NCI-H1694 (cell line): ENCODE measurements at regions not wholly inside any gene's neighbourhood (a gene's known extent, or its start where the extent isn't known, plus 50 kb on each side); places are given as distances from the start of the nearest gene placed in this dataset.
"Not testable (repeated sequence)": the region's sequence is repeated elsewhere in the genome, so short reads cannot be mapped to it uniquely, and the experiment has no call there.

ENCODE experiments used
- DNase-seq: peaks from one replicate; lab custom pipeline; 2025; lab: John Stamatoyannopoulos, UW

DNA sequence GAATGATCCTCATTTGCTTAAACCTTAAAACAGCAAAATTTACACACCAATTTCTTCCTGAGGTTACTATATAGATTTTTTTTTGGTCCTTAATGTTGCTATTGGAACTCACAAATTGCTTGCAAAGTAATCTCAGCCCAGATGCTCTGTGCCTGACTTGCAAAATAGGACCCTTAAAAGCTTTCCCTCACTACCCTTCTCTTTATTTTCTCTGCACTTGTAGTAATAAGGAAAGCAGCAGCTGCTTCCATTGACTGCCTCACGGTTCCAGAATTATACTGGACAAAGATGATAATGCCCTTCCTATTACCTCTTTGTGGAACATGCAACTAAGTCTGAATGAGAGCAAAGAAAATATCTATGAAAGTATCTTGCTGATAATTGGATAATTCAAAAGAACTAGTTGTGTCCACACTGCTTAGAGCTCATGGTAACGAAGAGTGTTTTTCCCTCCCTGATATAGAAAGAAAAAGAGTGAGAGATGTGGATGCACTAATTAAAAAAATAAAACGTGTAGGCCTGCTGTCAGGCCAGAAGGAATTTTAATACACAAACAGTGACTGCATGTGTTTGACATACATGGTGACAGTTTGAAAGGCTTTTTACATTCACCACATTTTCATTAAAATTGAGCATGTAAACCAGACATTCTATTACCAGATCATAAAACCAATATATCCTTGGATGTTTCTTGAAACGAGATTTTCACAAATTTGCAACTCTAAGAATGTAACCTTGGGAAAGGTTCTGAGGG lies 783.1 kb downstream of the GBE1 start:
- no peak for DNase-seq

DNA sequence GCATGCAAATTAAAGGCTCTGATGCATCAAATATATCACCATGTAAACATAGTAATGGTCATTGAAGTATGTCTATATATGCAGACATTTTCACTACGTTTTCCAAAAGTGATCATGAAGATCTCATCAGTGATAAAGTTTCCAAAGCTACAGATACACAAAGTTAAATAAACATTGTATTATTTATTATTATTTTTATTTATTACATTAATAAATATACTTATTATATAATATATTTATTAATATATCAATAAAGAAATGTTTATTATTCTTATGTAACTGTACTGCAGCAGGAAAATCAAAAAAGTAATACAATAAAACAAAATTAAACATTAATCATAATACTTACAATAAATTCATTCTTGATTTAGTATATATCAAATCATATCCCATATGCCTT lies 791.2 kb downstream of the GBE1 start:
- no peak for DNase-seq

DNA sequence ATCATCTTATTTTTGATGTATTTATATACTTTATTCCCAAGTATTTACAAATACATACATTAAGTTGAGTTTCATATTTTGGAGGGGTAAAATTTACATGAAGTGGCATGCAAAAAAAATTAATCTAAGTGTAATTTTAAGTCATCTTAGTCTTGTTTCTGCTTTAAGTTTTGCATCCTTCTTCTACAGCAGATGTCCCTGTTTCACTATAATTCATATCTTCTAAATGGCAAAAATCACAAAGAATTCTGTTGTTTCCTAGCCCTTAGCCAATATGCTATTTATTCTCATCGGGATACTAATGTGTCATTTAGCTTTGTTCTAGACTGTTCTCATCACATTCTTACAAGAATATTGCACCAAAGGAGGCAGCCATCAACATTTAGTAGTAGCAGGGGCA lies 831.9 kb downstream of the GBE1 start:
- DNase-seq: no peak

DNA sequence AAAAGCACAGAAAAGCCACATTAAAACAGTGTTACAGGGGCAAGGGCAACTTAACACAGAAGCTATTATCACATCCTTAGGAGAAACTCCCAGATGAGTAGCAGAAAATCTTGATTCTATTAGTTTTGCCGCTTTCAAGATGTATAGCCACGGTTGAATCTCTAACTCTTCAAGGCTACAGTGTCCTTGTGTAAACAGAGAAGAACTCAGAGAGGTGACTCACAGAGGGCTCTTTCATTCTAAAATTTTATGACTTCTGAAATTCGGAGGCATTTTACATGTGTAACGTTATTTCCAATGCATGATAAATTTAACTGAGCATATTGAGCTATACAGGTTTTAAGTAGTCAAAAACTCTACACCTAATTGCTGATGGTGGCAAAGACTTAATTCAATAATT lies 846.6 kb downstream of the GBE1 start:
- DNase-seq: no peak

DNA sequence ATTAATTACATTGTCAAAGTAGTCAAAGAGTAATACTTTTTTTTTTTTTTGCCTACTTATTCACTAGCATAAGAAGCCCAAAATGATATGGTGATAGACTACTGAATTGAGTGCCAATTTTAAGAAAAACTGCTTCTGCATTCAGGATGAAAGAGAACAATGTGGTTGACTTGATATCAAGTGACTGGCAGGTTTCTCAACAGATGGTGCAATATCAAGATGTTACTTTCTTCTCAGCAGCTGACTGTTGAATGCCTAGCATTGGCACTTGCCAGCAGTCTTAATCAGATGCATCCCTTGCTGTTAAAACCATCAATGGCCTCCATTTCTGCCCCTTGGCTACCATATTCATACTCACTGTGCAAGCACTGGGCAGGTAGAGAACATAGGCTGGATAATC lies 863.2 kb downstream of the GBE1 start:
- no peak for DNase-seq

DNA sequence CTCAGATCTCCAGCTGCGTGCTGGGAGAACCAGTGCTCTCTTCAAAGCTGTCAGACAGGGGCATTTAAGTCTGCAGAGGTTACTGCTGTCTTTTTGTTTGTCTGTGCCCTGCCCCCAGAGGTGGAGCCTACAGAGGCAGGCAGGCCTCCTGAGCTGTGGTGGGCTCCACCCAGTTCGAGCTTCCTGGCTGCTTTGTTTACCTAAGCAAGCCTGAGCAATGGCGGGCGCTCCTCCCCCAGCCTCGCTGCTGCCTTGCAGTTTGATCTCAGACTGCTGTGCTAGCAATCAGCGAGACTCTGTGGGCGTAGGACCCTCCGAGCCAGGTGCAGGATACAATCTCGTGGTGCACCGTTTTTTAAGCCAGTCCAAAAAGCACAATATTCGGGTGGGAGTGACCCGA lies 864.4 kb downstream of the GBE1 start:
- DNase-seq: not testable (repeated sequence)

DNA sequence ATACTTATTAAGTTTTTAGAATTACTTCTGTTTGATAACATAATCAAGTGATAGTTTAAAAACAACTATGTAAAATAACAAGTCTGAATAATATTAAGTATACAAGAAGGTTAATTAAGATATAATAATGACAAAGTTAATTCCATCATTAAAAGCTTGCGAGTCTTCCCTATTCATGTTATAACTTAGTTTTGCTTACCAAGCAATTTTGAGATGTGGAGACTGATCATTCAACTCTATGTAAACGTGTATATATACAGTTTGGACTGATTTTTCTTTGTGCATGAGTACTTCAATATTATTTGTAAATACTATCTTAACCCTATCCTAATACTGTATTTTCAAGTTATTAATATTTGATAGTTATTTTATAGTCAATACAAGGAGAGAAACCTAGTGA lies 870.9 kb downstream of the GBE1 start:
- no peak for DNase-seq

DNA sequence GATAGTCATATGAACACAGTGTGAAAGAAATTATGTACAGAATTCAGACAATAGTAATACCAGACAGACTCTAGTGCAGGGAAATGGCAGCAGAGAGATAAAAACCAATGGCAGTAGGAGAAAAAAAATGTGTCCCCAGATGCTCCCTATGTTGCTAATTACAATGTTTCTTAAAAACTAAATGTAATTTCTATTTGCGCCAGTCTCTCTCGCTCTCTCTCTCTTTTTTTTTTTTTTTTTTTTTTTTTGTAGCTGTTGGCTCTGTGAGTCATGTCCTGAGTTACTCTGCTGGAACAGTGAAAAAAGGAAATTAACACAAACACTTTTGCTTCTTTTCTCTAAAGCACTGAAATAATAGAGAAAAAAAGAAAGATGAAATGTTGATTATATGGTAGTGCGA lies 871.9 kb downstream of the GBE1 start:
- no peak for DNase-seq

DNA sequence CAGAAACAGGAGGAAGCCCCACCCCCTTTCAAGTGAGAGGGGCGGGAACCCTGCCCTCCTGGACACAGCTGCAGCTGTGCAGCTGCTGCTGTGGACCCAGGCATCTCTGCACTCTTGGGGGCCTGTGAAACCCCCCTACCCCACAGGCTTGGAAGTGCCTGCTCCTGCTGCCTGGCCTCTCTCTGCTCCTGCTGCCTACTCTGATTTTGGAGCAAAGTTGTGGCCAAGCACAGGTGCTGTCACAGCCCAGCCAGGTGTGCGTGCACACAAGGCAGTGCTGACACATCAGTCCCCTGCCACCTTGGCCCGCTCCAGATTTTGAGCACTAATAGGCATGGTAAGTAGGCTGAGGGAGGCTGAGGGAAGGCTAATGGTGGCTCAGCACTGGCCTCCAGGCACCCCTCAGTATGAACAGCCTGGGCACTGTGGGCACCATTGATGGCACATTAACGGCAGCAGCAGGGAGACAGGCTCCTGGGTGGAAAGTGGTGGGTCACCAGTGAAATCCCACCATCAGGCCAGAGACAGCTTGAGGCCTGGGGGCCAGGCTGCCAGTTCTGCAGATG lies 890.9 kb downstream of the GBE1 start:
- DNase-seq: no peak

DNA sequence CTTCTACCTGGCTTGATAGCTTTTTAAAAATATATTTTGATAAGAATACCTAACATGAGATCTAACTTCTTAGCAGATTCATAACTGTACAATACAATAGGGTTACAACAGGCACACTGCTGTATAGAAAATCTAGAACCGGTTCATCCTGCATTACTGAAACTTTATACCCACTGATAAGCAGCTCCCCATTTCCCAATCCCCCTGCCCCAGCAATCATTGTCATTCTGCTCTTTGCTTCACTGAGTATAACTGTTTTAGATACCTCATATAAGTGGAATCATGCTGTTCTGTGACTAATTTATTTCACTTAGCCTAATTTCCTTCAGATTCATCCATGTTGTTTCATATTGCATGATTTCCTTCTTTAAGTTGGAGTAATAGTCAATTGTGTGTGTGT lies 906.0 kb downstream of the GBE1 start:
- DNase-seq: no peak

DNA sequence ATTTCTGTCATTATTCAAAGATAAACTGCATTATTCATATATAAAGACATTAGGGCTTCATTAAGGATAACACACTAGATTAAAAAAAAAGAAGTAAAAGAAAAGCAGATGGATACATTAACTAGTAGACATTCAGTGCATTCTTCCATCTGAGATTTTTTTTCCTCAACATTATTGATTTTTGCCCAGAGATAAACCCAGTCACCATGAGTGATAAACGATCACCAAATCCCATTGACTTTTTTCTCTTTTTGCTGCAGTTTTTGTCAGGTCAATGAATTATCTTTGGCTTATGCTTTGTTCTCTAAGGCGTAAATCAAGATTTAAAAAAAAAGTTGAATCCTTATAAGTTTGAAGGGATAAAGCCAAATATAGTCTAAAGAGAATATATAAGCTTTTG lies 925.0 kb downstream of the GBE1 start:
- no peak for DNase-seq

DNA sequence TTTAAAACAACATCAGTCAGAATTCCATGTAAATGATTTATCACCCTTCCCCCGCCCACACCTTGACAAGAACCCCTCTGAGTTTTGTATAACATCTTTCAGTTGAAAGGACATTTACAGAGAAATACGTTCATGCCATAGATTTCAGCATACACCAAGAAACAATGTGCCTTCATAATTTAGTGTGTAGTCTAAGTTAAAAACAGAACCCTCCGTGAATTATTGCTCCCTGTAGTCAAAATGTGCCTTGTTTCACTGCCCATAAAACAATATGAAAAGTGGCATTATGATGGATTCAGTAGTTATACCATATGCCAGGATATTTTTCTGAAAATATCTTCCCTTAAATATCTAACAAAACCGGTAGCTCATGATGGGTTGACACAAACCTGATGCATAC lies 953.9 kb downstream of the GBE1 start:
- no peak for DNase-seq

DNA sequence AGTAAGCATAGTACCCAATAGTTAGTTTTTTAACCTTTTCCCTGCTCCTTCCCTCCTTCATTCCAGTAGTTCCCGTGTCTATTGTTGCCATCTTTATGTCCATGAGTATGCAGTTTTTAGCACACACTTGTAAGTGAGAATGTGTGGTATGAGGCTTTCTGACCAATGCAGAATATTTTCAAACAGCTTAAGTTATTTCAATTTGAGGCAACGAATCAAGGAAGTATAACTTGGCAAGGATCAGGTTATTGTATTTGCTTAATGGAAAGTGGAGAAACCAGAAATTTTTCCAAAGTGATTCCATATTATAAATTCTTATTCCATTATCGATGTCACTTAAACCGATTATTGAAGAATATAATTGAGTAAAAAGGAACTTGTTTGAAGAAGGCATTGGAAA lies 954.8 kb downstream of the GBE1 start:
- no peak for DNase-seq

DNA sequence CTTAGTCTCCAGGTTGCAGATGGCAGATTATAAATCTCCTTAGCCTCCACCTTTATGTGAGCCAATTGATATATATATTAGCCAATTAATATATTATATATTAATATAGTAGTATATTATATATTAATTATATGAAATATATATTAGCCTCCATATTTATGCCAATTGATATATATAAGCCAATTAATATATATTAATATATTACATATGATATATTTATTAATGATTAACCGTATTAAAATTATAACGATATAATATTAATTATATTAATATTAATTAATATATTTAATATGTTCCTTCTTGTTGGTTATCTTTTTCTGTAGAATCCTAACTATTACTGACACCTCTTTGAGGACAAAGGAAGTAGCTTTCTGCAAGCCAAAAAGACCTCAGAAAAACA lies 972.5 kb downstream of the GBE1 start:
- DNase-seq: no peak

DNA sequence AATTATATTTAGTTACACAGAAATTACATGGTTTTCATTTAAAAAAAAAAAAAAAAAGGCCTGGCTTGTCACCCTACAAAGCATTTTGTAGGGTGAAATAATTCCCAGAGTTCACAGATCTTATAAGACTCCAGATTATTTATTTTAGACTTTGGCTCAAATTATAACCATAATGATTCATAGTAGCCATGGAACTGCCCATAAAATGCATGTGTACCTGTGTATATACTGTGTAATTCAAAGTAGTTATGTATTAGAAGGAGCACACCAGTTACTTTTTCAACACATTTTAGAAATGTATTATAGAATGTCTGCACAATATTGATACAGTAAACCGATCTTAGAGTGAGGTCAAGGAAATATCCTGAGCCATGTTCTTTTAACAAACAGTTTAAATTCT lies 975.6 kb downstream of the GBE1 start:
- DNase-seq: no peak

DNA sequence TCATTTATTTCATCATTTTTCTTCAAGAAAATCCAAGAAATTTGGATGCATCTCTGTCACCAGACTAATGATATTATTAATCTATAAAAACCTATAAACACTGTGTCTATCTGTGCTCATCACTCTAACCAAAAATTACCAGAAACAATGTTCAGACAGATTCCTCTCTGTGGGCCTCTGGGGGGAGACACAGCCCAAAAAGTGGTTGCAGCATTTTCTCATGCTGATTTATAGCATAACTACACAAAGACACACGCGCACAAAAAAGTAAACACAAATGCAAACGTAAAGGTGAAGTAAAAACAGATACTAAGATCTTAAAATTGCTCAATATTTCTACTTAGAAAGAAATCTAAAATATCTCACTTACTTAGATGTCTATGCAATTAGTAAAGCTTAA lies 976.0 kb downstream of the GBE1 start:
- DNase-seq: no peak

DNA sequence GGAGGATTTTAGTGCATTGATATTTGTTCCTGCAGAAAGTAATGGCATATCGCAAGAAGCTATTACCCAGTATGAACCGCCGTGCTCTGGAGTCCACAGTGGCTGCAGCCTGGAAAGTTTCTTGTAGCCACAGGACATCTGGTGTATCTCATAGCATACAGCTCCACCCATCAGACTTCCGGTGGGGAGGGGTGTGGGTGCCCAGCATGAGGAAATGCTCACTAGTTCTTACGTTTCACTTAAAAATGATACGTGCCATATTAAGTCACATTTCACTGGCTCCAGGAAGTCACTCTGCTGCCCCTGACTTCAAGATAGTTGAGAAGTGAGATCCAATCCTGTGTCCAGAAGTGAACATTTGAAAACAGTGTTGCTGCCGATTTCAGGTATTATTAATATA lies 990.4 kb downstream of the GBE1 start:
- no peak for DNase-seq

DNA sequence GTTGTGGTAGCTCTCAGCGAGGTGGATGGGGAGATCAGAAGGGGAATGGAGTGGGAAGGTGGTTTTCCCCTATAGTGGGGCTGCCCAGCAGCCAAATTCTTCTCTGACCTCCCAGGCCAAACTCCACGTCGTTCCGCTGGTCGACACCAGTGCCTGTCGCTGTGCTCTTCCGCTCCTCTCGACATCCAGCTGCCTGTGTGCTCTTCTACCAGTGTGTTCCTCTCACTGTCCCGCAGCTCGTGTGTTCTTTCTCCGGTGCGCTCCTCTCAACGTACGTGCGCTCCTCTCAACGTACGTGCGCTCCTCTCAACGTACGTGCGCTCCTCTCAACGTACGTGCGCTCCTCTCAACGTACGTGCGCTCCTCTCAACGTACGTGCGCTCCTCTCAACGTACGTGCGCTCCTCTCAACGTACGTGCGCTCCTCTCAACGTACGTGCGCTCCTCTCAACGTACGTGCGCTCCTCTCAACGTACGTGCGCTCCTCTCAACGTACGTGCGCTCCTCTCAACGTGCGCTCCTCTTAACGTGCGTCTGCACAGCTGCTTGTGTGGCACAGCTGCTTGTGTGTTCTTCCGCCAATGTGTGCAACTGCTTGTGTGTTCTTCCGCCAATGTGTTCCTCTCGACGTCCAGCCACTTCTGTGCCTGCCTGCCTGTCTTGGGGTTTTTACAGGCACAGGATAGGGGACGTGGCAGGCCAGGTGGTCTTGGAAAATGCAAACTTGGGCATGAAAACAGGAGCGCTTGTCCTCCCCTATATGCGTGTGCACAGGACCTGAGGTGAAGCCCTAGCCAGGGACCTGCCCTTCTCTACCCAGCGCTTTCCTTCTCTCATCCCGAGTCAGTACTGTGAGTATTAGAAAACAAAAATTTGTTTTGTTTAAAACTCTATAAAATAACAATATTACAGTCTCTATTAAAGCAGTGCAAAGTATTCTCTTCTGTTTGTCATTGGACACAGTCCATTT lies 991.1 kb downstream of the GBE1 start:
- no peak for DNase-seq

DNA sequence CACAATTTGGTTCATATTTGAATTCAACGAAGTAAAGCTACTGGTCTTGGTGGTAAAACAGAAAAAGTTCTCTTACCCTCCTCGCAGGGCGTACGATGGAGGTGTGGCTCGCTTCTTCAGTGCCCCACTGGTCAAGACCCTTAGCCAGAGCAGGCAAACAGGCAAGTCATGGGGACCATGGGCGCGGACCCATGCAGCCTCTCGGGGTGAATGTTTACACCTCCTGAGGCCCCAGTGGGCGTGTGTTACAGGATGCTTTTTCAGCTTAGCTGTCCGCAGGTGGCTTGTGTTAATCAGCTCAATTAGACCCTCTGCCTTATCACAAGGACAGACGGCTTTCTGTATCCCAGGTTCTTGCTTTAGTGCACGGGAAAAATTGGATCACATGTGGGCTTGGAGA lies 991.8 kb downstream of the GBE1 start:
- DNase-seq: no peak

DNA sequence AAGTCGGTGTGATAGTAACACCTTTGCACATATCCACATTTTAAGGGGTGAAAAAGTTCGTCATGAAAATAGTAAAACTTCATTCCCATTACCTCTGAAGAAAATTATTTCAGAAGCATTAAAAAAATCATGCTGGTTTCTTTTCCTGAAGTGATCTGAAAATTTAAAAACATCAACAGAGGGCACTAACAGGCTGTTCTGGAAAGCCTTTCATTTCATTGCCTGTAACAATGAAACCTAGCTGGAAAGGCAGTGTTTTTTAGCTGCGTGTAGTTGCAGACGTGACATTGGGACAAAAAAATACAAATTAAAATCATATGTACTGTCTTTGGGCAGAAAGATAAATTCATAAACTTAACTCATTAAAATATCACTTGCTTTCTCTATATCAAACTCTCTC lies 993.8 kb downstream of the GBE1 start:
- DNase-seq: no peak

DNA sequence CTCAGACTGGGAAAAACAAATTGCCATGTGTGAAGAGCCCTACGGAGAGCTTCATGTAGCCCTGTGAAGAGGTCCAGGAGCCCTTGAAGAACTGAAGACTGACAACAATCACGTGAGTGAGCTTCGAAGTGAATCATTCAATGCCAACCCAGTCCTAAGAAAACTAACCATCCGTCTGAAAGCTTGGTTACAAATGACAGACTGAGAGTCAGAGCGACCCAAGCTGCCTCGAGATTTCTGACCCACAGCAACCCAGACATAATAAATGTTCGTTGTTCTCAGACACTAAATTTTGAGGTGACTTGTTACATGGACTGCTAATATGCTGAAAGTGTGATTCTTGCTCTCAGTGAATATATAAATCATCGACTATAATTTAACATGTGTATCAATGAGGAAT lies 987.2 kb upstream of the ROBO1 start:
- no peak for DNase-seq

DNA sequence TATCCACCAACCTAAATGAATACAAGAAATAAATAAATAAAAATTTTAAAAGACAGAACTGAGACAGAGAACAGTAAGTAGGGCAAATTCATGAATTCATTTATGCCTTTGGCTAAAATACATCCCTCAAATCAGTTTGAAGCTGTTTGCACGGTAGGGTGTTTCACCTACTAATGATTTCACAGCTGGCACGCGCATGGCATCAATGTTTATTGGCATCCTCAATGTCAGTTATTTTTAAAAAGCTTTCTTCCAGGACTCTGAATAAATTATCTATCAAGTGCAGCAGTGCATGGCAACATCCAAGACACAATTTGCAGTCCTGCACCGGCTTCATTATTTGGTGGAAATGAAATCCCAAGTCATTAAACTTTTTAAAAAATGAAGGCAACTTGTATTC lies 985.2 kb upstream of the ROBO1 start:
- DNase-seq: no peak

DNA sequence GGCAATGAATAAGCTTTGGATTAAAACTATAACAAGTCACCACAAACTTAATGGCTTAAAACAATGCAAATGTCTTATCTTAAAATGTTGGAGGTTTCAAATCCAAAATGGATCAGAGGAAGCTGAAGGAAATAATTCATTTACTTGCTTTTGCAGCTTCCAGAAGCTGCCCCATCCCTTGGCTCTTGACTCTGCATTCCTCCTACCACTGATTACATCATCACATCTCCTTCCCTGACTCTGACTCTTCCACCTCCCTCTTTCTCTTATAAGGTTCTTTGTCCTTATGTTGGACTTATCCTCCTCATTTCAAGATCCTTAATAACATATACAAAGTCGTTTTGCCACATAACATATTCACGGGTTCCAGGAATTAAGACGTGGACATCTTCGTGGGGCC lies 982.8 kb upstream of the ROBO1 start:
- DNase-seq: no peak
